K562 (cell line): ENCODE measurements at regions not wholly inside any gene's neighbourhood (a gene's known extent, or its start where the extent isn't known, plus 50 kb on each side); places are given as distances from the start of the nearest gene placed in this dataset.

Experiments used
- ATAC-seq: fragments of 200-7000 bp; cut with Tn5 transposase; 3 replicates; pipeline ENCODE4 v1.9.1; 2020; ENCODE audit warnings: moderate library complexity
- BruUV-seq: library from RNA; stranded (reverse); fragments of 400-500 nt; replicated peaks from 2 replicates; lab custom pipeline; 2021; lab: Mats Ljungman, UMichigan
- CTCF ChIA-PET: fragments of 300-600 bp; formaldehyde crosslinking; extraction: SDS; loops from one replicate; lab custom pipeline; 2021; ENCODE audit warnings: low intra/inter-chr PET ratio; lab: Yijun Ruan, JAX
- POLR2A ChIA-PET: fragments of 300-600, 350-650 bp; sonication (Branson Sonifier 250); formaldehyde crosslinking; extraction: SDS; loops from one replicate; lab custom pipeline; 2021; ENCODE audit warnings: antibody characterized with exemption, inconsistent platforms; lab: Yijun Ruan, JAX
- DNase-seq, 4 experiments: peaks; one replicate each; pipeline versions ENCODE4 v3.0.0 to v3.0.0-alpha.2; 2011 to 2018; ENCODE audit warnings: low spot score in 3 of 4, mixed read lengths in 3 of 4; ENCODE audit errors: extremely low read depth in 1 of 4
- FAIRE-seq: peaks from 2 replicates; lab custom pipeline; 2011; peaks lifted over from hg19 to GRCh38; lab: Jason Lieb, UNC
- H2AFZ ChIP-seq: 2 replicates; pipeline ENCODE4 v1.6.0; 2011; ENCODE audit warnings: low read depth, low read length, control low read depth, inconsistent platforms
- H3K27ac ChIP-seq: fragments of 200-600 bp; 3 replicates; pipeline ENCODE4 v1.8.0; 2011; ENCODE audit warnings: low read depth, mild to moderate bottlenecking, control low read depth, inconsistent platforms, low read length, moderate library complexity, mixed read lengths; ENCODE audit errors: extremely low read depth
- H3K27me3 ChIP-seq, 2 experiments: fragments of 300-600 bp in 1 of 2; 2 replicates in 1 of 2; 3 replicates in 1 of 2; pipeline versions ENCODE4 v1.6.0 to v1.8.0; 2011; ENCODE audit warnings: inconsistent platforms in 2 of 2, low read length in 2 of 2, mild to moderate bottlenecking in 1 of 2, mixed read lengths in 1 of 2, moderate library complexity in 1 of 2; ENCODE audit not compliant: control insufficient read depth in 2 of 2, insufficient read depth in 2 of 2
- H3K36me3 ChIP-seq: fragments of 300-600 bp; 3 replicates; pipeline ENCODE4 v1.8.0; 2011; ENCODE audit warnings: mild to moderate bottlenecking, low read length, inconsistent platforms; ENCODE audit not compliant: control insufficient read depth, insufficient read depth
- H3K4me1 ChIP-seq, 2 experiments: fragments of 200-600 bp in 1 of 2; replicated peaks in 1 of 2; 2 replicates in 1 of 2; 3 replicates in 1 of 2; pipeline versions ENCODE4 v1.5.1 to v1.8.0; 2011; ENCODE audit warnings: inconsistent platforms in 2 of 2, low read length in 2 of 2, mild to moderate bottlenecking in 1 of 2, mixed read lengths in 1 of 2, moderate library complexity in 1 of 2; ENCODE audit not compliant: control insufficient read depth in 2 of 2, insufficient read depth in 2 of 2
- H3K4me2 ChIP-seq: 2 replicates; pipeline ENCODE4 v1.6.1; 2011; ENCODE audit warnings: low read length, control low read depth, inconsistent platforms, mixed read lengths; ENCODE audit not compliant: insufficient read depth
- H3K4me3 ChIP-seq: fragments of 200-600 bp; sonication (generic), shearing (Covaris generic); 2 replicates; pipeline ENCODE4 v1.5.1; 2016; ENCODE audit warnings: control low read depth, inconsistent platforms
- H3K79me2 ChIP-seq: fragments of 200-600 bp; 3 replicates; pipeline ENCODE4 v1.8.0; 2011; ENCODE audit warnings: low read length, inconsistent platforms; ENCODE audit not compliant: control insufficient read depth, insufficient read depth
- H3K9ac ChIP-seq, 2 experiments: 2 replicates each; pipeline versions ENCODE4 v1.6.0 to v1.6.1; 2011; ENCODE audit warnings: low read depth in 2 of 2, low read length in 2 of 2, control low read depth in 1 of 2, inconsistent platforms in 1 of 2, mild to moderate bottlenecking in 1 of 2, mixed read lengths in 1 of 2; ENCODE audit not compliant: insufficient read depth in 1 of 2
- H3K9me1 ChIP-seq: one replicate; pipeline ENCODE4 v1.6.0; 2011; ENCODE audit warnings: inconsistent platforms, mild to moderate bottlenecking, low read length, moderate library complexity; ENCODE audit not compliant: control insufficient read depth, insufficient read depth
- H3K9me3 ChIP-seq: replicated peaks from 2 replicates; pipeline ENCODE4 v1.5.1; 2011; ENCODE audit warnings: low read depth, low read length, inconsistent platforms; ENCODE audit not compliant: control insufficient read depth, insufficient read depth
- H4K20me1 ChIP-seq: replicated peaks from 2 replicates; pipeline ENCODE4 v1.6.1; 2011; ENCODE audit warnings: low read length, inconsistent platforms, mixed read lengths; ENCODE audit not compliant: control insufficient read depth, insufficient read depth
- C11orf30 ChIP-seq: fragments of 450-650 bp; IDR thresholded peaks from 2 replicates; pipeline ENCODE4 v1.6.1; 2016; ENCODE audit warnings: low read depth, mild to moderate bottlenecking
- HDAC3 ChIP-seq: fragments of 450-650 bp; IDR thresholded peaks from 2 replicates; pipeline ENCODE4 v1.6.1; 2018; ENCODE audit warnings: borderline replicate concordance, mild to moderate bottlenecking, moderate library complexity; ENCODE audit not compliant: partially characterized antibody
- LCOR ChIP-seq: sonication (generic); formaldehyde crosslinking; IDR thresholded peaks from 2 replicates; pipeline ENCODE4 v1.8.0; 2022; ENCODE audit warnings: mild to moderate bottlenecking, missing genetic modification reagents
- MAFF ChIP-seq: IDR thresholded peaks from 2 replicates; pipeline ENCODE4 v1.6.1; 2012; ENCODE audit warnings: low read length, improper control_type of control experiment
- MAFG ChIP-seq: fragments of 450-650 bp; conservative IDR thresholded peaks from 2 replicates; pipeline ENCODE4 v1.6.1; 2016; ENCODE audit warnings: missing genetic modification characterization, missing compliant biosample characterization
- MAFK ChIP-seq: IDR thresholded peaks from 2 replicates; pipeline ENCODE4 v1.6.1; 2011; ENCODE audit warnings: low read length, improper control_type of control experiment
- RAD51 ChIP-seq: fragments of 450-650 bp; IDR thresholded peaks from 2 replicates; pipeline ENCODE4 v1.7.1; 2016; ENCODE audit warnings: low read depth, mild to moderate bottlenecking, borderline replicate concordance
- TCF7L2 ChIP-seq: fragments of 150-350 bp; IDR thresholded peaks from 2 replicates; pipeline ENCODE4 v1.6.1; 2016; ENCODE audit warnings: low read depth, mild to moderate bottlenecking, low read length, moderate library complexity
- ZNF316 ChIP-seq: fragments of 450-650 bp; IDR thresholded peaks from 2 replicates; pipeline ENCODE4 v1.6.1; 2016
- WGBS: fragments of 100-300 bp; shearing (Covaris generic); methylation state at CpG from one replicate; pipeline ENCODE4 v1.1.6; 2016; ENCODE audit warnings: low coverage, mixed read lengths; ENCODE audit not compliant: insufficient coverage; ENCODE audit errors: missing lambda C conversion rate; 5-methylcytosine and 5-hydroxymethylcytosine counted together
- in situ Hi-C: fragments of 300-500 bp; cut with MboI; formaldehyde crosslinking; loops from 4 replicates; pipeline ENCODE4 v1.15.0; 2018; ENCODE audit warnings: inconsistent platforms, mixed read lengths
- intact Hi-C: fragments of 100-400 bp; cut with micrococcal nuclease; formaldehyde crosslinking; loops from 2 replicates; pipeline ENCODE4 v1.14.2; 2022

GRCh38 chr17:54494721-54495715 is 405.6 kb upstream of the TOM1L1 start:
- ATAC-seq, result no peak
- POLR2A ChIA-PET, result no interaction called here
- intact Hi-C loops, result no loop called here

GRCh38 chr17:54505404-54505803 is 395.2 kb upstream of the TOM1L1 start:
- Histone ChIP-seq H3K9me1 (no peaks in the 10 kb centered on the region), H3K27ac (no peak overlapping the region), H3K27me3 (no peaks in the 10 kb centered on the region), H3K4me3 (no peak overlapping the region), H4K20me1 (no peaks in the 10 kb centered on the region), H3K9ac (no peak overlapping the region), H3K4me1 (no peaks in the 10 kb centered on the region), H3K9me3 (no peaks in the 10 kb centered on the region), H2AFZ (no peak overlapping the region), H3K79me2 (no peaks in the 10 kb centered on the region), H3K4me2 (no peak overlapping the region), H3K36me3 (no peaks in the 10 kb centered on the region)
- ATAC-seq, result no peak
- POLR2A ChIA-PET, result no interaction called here
- BruUV-seq, result no TSS peak
- CTCF ChIA-PET, result no interaction called here
- intact Hi-C loops, result no loop called here
- TF ChIP-seq C11orf30 (peak; percentile 10; the same call in 1 of the 2 replicates), MAFF (peak; percentile 8; the same call in 1 of the 2 replicates), HDAC3 (no peak), MAFG (tag) (peak; percentile 24; the same call in 1 of the 2 replicates), ZNF316 (peak; percentile 32; the same call in 1 of the 2 replicates), RAD51 (no peak), TCF7L2 (no peak), MAFK (0 out of 2 replicates have a peak, but pooled peaks have one; percentile 10)
- no peak for DNase-seq
- in situ Hi-C loops, result no loop called here
- no peak for FAIRE-seq

More at GRCh38 chr17:54494721-54495715, 405.6 kb upstream of the TOM1L1 start:
- DNase-seq, result no peak
- H2AFZ ChIP-seq, result no peak overlapping the region
- in situ Hi-C loops, result no loop called here
- no peaks in the 10 kb centered on the region for H3K27me3 ChIP-seq
- CTCF ChIA-PET, result no interaction called here
- H3K27ac ChIP-seq, result no peak overlapping the region
- no TSS peak for BruUV-seq
- WGBS, result under 1% methylated on average over 9 of the region's 9 CpGs
- no peaks in the 10 kb centered on the region for H3K79me2 ChIP-seq
- H3K4me3 ChIP-seq, result no peak overlapping the region
- no peaks in the 10 kb centered on the region for H3K36me3 ChIP-seq
- no peak for TF ChIP-seq LCOR (CRISPR knock-in tag)
- H4K20me1 ChIP-seq, result no peaks in the 10 kb centered on the region
- H3K9ac ChIP-seq, result no peak overlapping the region
- H3K4me1 ChIP-seq, result no peaks in the 10 kb centered on the region
- H3K9me1 ChIP-seq, result no peaks in the 10 kb centered on the region
- no peak for FAIRE-seq
- H3K4me2 ChIP-seq, result no peak overlapping the region
- H3K9me3 ChIP-seq, result no peaks in the 10 kb centered on the region
